AG08396 (cell line): ENCODE measurements at regions not wholly inside any gene's neighbourhood (a gene's known extent, or its start where the extent isn't known, plus 50 kb on each side); places are given as distances from the start of the nearest gene placed in this dataset.
"Not testable (repeated sequence)": the region's sequence is repeated elsewhere in the genome, so short reads cannot be mapped to it uniquely, and the experiment has no call there.

Experiments used
- DNase-seq: peaks from one replicate; pipeline ENCODE4 v3.0.0; 2012; ENCODE audit warnings: low spot score, mixed read lengths

- no peak for DNase-seq
These were observed 519.7 kb downstream of the KCNT2 start for GRCh38 chr1:196088541-196088940.

- DNase-seq = no peak
These were observed 529.5 kb downstream of the KCNT2 start for GRCh38 chr1:196078691-196079090.

- DNase-seq = no peak
These were observed 532.6 kb downstream of the KCNT2 start for GRCh38 chr1:196075621-196076020.

- no peak for DNase-seq
These were observed 534.1 kb downstream of the KCNT2 start for GRCh38 chr1:196074182-196074581.

- no peak for DNase-seq
These were observed 536.8 kb downstream of the KCNT2 start for GRCh38 chr1:196071447-196071846.

- no peak for DNase-seq
These were observed 537.3 kb downstream of the KCNT2 start for GRCh38 chr1:196070940-196071339.

GRCh38 chr1:196063952-196064351, 544.3 kb downstream of the KCNT2 start:
- DNase-seq = no peak

GRCh38 chr1:196063294-196063693, 544.9 kb downstream of the KCNT2 start:
- no peak for DNase-seq

GRCh38 chr1:196060539-196060938, 547.7 kb downstream of the KCNT2 start:
- no peak for DNase-seq

- DNase-seq = no peak
These were observed 549.0 kb downstream of the KCNT2 start for GRCh38 chr1:196059210-196059609.

- no peak for DNase-seq
These were observed 551.3 kb downstream of the KCNT2 start for GRCh38 chr1:196056966-196057365.

GRCh38 chr1:196049407-196049806, 558.8 kb downstream of the KCNT2 start:
- no peak for DNase-seq

GRCh38 chr1:196043268-196043667, 565.0 kb downstream of the KCNT2 start:
- DNase-seq = no peak

- DNase-seq = no peak
These were observed 574.0 kb downstream of the KCNT2 start for GRCh38 chr1:196034080-196034706.

- DNase-seq = not testable (repeated sequence)
These were observed 576.9 kb downstream of the KCNT2 start for GRCh38 chr1:196031387-196031786.

- DNase-seq = no peak
These were observed 577.8 kb downstream of the KCNT2 start for GRCh38 chr1:196030455-196030854.

- no peak for DNase-seq
These were observed 578.8 kb downstream of the KCNT2 start for GRCh38 chr1:196029410-196029809.

GRCh38 chr1:196027127-196027526, 581.1 kb downstream of the KCNT2 start:
- no peak for DNase-seq

GRCh38 chr1:196021174-196021573, 587.1 kb downstream of the KCNT2 start:
- DNase-seq = not testable (repeated sequence)

GRCh38 chr1:196009362-196009761, 598.9 kb downstream of the KCNT2 start:
- no peak for DNase-seq

GRCh38 chr1:196007763-196008162, 600.5 kb downstream of the KCNT2 start:
- DNase-seq = no peak

GRCh38 chr1:196005426-196005825, 602.8 kb downstream of the KCNT2 start:
- no peak for DNase-seq

GRCh38 chr1:196004388-196004787, 603.9 kb downstream of the KCNT2 start:
- DNase-seq = not testable (repeated sequence)

GRCh38 chr1:196002906-196003305, 605.3 kb downstream of the KCNT2 start:
- no peak for DNase-seq
